LoVo (cell line): ENCODE measurements at regions not wholly inside any gene's neighbourhood (a gene's known extent, or its start where the extent isn't known, plus 50 kb on each side); places are given as distances from the start of the nearest gene placed in this dataset.
"Not testable (repeated sequence)": the region's sequence is repeated elsewhere in the genome, so short reads cannot be mapped to it uniquely, and the experiment has no call there.

Experiments used
- DNase-seq: peaks from one replicate; pipeline ENCODE4 v3.0.0-alpha.2; 2016; ENCODE audit warnings: low spot score

DNA sequence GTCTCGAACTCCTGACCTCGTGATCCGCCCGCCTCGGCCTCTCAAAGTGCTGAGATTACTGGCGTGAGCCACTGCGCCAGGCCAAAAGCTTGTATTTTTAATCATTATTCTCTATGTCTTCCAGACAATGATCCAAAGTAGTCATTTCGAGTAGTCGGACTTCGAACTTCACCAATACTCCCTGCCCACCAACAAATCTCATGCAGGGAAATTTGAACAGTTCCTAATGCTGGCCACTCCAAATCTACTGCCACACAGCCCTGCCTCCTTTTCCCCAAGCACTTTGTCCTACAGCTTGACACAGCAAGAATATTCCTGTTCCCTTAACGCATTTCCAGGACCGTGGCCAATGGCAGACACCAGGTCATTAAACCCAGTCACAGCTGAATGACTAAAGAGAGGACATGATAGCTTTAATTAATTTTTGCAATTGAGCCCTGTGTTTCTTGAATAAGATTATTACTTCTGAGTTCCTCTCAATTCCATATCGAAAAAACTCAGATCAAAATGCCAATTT lies 142.3 kb upstream of the NRP1 start:
- DNase-seq: no peak

DNA sequence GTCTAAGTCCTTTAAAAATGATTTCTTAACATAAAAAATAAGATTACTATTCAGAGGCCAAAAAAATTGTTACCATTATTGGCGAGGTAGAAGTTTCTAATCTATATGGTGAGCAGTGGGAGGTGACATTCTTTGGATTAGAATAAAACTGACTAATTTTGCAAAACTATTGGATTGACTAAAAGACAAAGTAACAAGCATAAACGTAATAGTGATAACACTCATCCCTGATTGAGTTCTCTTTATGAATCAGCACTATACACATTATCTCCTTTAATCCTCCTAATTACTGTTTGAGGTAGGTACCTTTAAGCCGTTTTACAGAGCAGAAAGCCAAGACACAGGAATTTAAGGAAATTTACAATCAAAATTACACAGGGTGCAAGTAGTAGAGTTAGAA lies 139.2 kb upstream of the NRP1 start:
- no peak for DNase-seq

DNA sequence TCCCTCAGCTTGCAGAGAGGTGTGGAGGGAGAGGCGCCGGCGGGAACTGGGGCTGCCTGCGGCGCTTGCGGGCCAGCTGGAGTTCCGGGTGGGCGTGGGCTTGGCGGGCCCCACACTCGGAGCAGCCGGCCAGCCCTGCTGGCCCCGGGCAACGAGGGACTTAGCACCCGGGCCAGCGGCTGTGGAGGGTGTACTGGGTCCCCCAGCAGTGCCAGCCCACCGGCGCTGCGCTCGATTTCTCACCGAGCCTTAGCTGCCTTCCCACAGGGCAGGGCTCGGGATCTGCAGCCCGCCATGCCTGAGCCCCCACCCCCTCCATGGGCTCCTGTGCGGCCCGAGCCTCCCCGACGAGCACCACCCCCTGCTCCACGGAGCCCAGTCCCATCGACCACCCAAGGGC lies 133.5 kb upstream of the NRP1 start:
- DNase-seq: not testable (repeated sequence)

DNA sequence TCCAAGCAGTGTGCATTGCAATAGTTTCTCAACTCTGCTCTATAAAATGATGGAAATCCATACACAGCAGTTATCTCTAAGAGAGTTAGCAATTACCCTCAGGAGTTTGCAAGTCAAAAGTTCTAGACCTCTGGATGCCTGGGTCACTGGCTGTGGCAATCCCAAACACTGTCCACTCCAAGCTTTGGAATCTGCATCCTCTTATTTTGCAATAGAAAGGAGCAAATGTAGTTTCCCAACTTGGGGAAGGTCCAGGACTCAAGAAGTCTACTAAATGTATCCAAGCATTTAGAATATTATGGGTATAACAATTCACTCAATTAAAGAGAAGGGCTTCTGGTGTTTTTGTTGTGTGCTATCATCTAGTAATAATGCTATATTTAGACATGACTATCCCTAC lies 131.3 kb upstream of the NRP1 start:
- no peak for DNase-seq

DNA sequence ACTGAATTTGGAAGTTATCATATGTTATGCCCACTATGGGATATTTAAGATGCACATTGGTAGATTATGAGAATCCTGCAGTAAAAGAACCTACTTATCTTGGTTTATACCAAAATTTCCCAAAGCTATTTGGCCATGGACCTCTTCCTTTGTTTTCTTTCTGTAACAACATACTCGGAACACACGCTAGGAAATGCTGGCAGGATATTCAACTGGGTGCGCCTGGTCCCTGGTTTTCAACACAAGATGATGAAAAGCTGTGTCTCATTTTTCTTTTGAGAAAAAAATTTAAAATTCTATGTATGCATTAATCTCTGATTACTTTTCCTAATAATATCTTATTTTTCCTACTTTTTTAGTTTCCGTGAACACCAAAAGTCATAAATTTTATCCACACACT lies 128.5 kb upstream of the NRP1 start:
- DNase-seq: no peak

DNA sequence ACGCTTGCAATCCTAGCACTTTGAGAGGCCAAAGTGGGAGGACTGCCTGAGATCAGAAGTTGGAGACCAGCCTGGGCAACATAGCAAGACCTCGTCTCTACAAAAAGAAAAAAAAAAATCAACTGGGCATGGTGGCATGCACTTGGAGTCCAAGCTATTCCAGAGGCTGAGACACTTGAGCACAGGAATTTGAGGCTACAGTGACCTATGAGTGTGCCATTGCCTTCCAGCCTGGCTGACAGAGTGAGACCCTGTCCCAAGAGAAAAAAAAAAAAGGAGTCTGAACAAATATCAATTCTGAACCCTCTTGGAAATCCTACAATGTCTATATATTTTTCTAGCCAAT lies 126.8 kb upstream of the NRP1 start:
- DNase-seq: no peak

DNA sequence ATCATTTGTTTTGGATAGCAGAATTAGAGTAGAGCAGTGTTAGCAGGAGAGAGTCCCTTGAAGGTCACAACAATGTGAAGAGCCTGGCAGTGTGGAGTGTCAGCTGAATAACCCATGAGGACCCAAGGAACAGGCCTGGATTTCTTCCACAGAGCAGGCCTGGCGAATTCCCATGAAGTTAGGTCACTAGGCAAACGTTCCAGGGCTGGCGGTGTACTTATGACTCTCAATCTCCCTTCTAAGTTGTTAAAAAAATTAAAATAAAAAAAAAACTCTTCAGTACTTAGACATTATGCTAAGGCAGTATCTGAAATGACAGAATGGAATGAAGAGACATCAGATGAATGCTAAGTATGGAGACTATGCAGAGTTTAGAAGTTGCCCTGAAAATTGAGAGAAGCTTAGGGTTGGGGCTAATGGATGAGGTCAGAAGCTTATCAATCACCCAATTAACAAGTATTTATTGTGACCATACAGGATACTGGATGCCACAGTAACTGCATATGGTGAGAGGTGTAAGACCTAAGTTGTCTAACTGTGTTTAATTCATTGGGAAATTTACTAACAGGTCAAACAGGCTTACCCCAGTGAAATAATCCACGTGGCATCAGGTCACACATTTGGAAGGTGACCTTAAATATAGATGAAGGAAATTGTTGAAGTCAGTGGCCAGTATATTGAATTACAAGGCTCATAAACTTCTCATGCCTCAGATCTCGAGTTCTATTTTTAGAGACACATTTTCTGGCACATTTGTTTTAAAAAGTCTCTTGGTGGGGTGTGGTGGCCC lies 126.2 kb upstream of the NRP1 start:
- DNase-seq: no peak

GRCh38 chr10:33459602-33460001 lies 125.1 kb upstream of the NRP1 start:
- DNase-seq: no peak

- DNase-seq: no peak
These were observed 120.6 kb upstream of the NRP1 start for GRCh38 chr10:33455029-33455428.

DNA sequence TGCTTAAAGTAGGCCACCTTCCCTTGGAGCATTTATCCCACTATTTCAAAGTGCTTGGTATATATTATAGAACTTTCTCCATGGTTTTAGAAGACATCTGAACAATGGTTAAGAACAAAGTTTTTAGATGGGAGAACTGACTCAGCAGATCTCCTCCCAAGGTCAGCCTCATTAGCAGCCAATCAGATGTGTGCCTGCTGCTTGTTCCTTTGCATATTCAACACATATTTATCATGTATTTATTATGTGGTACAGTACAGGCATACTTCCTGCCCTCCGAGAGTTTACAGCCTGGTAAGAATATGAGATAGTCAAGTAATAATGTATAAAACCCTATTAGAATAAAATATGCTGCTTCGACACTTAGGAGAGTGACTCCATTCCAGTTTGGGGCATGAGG lies 120.1 kb upstream of the NRP1 start:
- no peak for DNase-seq

DNA sequence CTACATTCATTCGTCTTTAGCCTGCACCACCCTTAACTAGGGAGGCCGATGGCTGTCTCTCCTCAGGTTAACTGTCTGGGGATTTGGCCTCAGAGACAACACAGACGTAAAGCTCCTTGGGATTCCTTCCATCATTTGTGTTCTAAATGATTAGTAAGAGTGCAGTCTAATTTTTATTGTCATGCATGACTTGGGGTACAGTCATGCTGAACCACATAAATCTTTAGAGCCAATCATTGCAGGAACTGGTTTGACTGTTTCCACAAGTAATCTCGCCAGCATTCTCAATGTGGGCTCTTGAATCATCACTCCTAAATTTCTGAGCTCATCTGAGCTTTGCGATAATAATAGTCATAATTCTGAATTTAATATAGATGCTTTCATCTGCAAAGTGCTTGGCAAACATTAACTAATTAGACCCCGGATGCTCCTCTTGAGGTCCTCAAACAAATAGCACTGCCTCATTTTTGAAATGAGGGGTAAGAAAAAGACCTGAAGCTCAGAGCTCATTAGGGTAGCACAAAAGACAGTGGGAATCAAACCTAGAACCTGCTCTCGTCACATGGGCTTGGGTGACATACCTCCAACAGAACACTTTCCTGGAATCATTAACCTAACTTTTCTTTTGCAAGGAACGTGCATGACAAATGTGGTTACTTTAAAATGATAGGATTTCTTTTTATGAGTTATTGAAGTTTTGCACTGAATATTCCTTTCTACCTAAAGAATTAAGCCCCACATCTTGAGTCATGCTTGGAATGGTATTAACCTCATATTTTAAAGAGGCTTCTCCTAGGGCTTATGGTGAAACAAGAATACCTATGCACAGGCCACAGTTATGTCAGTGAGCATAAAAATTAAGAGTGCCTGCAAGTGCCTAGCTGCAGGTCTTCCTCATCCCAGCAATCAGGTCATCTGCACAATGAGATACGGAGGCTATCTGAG lies 118.9 kb upstream of the NRP1 start:
- DNase-seq: no peak

GRCh38 chr10:33448421-33449140 lies 114.1 kb upstream of the NRP1 start:
- DNase-seq: no peak

DNA sequence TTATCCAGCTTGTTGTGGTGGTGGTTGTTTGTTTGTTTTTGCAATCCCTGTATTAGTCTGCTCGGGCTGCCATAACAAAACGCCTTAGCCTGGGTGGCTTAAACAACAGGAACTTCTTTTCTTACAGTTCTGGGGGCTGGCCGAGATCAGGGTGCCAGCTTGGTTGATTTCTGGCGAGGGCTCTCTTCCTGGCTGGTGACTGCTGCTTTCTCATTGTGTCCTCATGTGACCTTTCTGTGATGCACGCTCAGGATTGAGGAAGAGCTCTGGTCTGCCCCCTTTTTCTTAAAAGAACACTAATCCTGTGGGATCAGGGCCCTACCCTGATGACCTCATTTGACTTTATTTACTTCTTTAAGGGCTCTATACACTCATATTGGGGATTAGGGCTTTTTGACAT lies 107.1 kb upstream of the NRP1 start:
- peak; percentile 4 for DNase-seq

GRCh38 chr10:33434933-33435332 lies 100.5 kb upstream of the NRP1 start:
- no peak for DNase-seq

- no peak for DNase-seq
These were observed 94.2 kb upstream of the NRP1 start for GRCh38 chr10:33428682-33429081.

DNA sequence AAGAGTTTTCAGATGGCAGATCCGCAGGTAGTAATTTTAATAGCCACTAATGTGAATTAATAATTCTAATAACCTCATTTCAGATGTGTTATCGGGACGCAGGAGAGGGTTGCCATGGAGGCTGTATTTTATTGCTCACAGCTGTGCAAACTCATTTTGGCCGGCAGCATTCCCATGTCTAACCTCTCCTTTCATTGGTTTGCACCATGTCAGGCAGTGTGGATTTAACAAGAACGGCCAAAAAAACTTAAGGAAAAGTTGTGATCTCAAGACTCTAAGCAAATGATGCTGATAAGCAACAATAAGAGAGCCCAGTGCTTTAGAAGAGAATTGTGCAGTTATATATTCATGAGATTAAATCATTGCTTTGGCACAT lies 88.7 kb upstream of the NRP1 start:
- no peak for DNase-seq

GRCh38 chr10:33422471-33423153 lies 88.1 kb upstream of the NRP1 start:
- no peak for DNase-seq

- DNase-seq: peak; percentile 9
These were observed 87.5 kb upstream of the NRP1 start for GRCh38 chr10:33421789-33422462.

- no peak for DNase-seq
These were observed 84.8 kb upstream of the NRP1 start for GRCh38 chr10:33419311-33419710.

DNA sequence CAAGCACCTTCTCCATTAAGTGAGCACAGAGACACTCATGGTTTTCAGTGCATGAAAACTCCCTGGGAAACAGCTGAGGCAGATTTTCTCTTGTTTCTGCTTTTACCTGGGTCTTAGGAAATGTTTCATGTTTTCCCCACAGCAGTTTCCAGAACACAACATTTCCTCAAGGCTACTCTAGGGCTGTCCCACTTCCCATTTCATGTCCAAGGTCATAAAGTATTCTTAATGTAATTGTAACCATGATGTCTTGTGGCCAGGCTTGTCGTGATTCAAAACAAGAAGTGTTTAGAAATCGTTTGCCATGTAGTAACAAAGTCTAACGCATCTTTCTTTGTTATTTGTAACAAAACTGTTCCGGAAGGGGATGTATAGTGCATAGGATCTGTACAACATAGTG lies 83.8 kb upstream of the NRP1 start:
- DNase-seq: no peak

DNA sequence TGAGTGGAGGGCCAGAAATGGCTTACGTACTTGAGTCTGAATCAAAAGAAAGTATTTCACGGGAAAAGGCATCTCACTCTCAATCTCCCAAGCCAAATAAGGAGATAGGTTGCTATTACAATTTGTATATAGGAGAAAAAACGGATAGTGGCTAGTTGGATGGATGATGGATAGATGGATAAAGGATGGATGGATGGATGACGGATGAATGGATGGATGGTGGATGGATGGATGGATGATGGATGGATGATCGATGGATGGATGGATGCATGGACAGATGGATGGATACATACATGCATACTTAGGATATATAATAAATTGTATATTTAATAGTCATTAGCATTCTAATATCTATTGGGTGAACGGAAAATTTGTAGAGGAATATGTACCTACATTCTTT lies 82.2 kb upstream of the NRP1 start:
- DNase-seq: no peak
